Activated naive CD4-positive, alpha-beta T cell (primary cell): ENCODE measurements at regions not wholly inside any gene's neighbourhood (a gene's known extent, or its start where the extent isn't known, plus 50 kb on each side); places are given as distances from the start of the nearest gene placed in this dataset.

ENCODE experiments used
- DNase-seq, 4 experiments: peaks; one replicate each; lab custom pipeline; 2025; lab: John Stamatoyannopoulos, UW

- no peak for DNase-seq
Measured at GRCh38 chr11:95307286-95307685, 76.3 kb upstream of the SESN3 start.

GRCh38 chr11:95306801-95307200 lies 75.8 kb upstream of the SESN3 start:
- DNase-seq = no peak

GRCh38 chr11:95306123-95306522 lies 75.1 kb upstream of the SESN3 start:
- no peak for DNase-seq

GRCh38 chr11:95305705-95306104 lies 74.7 kb upstream of the SESN3 start:
- no peak for DNase-seq

GRCh38 chr11:95304777-95305176 lies 73.8 kb upstream of the SESN3 start:
- no peak for DNase-seq

GRCh38 chr11:95302211-95302610 lies 71.2 kb upstream of the SESN3 start:
- no peak for DNase-seq

GRCh38 chr11:95301474-95301873 lies 70.5 kb upstream of the SESN3 start:
- no peak for DNase-seq

- DNase-seq = no peak
Measured at GRCh38 chr11:95299078-95299679, 68.2 kb upstream of the SESN3 start.

GRCh38 chr11:95297680-95298452 lies 66.9 kb upstream of the SESN3 start:
- DNase-seq = no peak

- DNase-seq = no peak
Measured at GRCh38 chr11:95296621-95297025, 65.6 kb upstream of the SESN3 start.

GRCh38 chr11:95296165-95296564 lies 65.2 kb upstream of the SESN3 start:
- no peak for DNase-seq

- no peak for DNase-seq
Measured at GRCh38 chr11:95295382-95296149, 64.6 kb upstream of the SESN3 start.

- no peak for DNase-seq
Measured at GRCh38 chr11:95294701-95295100, 63.7 kb upstream of the SESN3 start.

GRCh38 chr11:95293116-95293515 lies 62.1 kb upstream of the SESN3 start:
- DNase-seq = no peak

- no peak for DNase-seq
Measured at GRCh38 chr11:95291946-95292345, 60.9 kb upstream of the SESN3 start.

GRCh38 chr11:95289378-95290101 lies 58.5 kb upstream of the SESN3 start:
- DNase-seq = no peak

GRCh38 chr11:95284057-95285052 lies 53.4 kb upstream of the SESN3 start:
- no peak for DNase-seq

- no peak for DNase-seq
Measured at GRCh38 chr11:95283650-95284049, 52.6 kb upstream of the SESN3 start.

- DNase-seq = no peak
Measured at GRCh38 chr11:95283146-95283545, 52.1 kb upstream of the SESN3 start.

GRCh38 chr11:95282291-95282751 lies 51.3 kb upstream of the SESN3 start:
- DNase-seq = no peak
